ENCODE measurements at regions not wholly inside any gene's neighbourhood (a gene's known extent, or its start where the extent isn't known, plus 50 kb on each side); places are given as distances from the start of the nearest gene placed in this dataset.

DNA sequence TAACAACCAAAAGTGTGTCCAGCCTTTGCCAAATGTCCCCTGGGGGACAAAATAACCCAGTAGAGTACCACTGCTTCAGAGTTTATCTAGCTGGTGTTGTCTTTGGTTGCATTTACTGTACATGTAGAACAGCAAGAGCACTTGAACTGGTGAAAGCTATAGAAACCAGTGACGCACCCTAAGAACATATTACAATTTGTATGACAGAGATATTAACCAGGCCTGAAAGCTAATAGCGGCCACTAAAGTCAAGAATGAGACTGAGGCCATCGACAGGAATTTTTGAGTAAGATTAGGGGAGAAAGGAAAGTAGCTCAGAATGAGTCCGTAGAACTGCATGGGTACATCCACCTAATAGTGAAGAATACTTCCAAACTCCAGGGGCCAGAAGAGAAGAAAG lies 236.2 kb downstream of the MTERF1 start:
- DNase-seq, result no peak

DNA sequence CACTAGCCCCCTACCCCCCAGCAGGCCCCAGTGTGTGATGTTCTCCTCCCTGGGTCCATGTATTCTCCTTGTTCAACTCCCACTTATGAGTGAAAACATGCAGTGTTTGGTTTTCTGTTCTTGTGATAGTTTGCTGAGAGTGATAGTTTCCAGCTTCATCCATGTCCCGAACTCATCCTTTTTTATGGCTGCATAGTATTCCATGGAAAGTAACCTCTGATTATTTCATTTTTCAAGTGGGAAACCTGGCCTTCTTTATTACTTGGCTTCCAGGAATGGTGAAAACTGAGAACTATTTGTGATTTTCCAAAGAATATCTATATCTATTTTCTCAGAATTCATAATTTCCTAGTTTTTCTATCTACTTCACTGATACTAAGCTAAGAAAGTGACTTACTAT lies 235.0 kb downstream of the MTERF1 start:
- DNase-seq, result no peak

DNA sequence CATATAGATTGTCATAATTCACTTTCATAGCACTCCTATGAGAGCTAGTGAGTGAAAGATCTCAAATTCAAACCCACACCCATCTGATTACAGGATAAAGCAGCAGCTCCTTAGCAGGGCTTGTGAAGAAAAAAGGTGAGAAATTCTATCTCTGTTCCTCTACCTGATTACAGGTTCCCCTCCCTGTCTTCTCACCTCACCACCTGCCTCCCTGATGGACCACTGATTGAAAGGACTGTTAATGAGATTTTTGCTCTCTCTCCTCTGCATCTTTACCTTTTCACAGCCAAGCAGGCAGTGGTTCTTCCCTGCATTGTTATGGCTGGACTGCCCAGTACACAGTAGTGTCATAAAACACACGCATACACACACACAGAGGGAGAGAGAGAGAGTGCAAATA lies 228.5 kb downstream of the MTERF1 start:
- no peak for DNase-seq

DNA sequence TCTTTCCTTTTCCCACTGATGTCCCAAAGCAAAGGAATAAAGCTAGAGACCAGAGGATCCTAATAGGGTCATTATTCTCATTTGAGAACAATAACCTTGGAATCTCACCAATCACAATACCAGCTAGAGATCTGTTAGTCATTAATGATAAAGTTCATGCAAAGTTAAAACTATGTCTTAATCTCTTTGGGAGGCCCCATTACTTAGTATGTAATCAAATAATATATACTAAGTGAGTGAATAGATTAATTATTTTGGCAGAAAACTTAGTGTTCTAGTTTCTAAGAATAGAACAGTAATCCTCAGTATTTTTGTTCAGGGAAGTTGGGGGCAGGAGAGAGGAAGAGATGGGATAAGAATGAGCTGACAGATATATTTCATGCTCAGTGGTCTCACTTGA lies 227.2 kb downstream of the MTERF1 start:
- no peak for DNase-seq

DNA sequence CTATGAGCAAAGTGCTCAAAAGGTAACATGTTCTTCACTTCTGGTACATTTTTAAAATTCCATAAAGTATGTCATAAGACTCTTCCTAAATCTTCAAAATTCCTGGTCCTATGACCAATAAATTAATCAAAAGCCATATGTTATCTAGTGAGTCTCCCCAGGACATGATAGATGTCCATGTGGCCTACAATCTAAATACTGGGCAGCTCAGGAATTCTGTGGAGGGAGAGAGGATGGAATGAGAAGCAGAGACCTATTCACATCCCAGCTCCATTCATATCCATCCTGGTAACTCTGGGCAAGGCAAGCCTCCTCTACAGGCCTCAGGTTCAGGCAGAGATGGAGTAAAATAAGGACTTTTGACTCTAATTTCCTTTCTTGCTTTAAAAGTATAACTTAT lies 224.8 kb downstream of the MTERF1 start:
- DNase-seq, result no peak

DNA sequence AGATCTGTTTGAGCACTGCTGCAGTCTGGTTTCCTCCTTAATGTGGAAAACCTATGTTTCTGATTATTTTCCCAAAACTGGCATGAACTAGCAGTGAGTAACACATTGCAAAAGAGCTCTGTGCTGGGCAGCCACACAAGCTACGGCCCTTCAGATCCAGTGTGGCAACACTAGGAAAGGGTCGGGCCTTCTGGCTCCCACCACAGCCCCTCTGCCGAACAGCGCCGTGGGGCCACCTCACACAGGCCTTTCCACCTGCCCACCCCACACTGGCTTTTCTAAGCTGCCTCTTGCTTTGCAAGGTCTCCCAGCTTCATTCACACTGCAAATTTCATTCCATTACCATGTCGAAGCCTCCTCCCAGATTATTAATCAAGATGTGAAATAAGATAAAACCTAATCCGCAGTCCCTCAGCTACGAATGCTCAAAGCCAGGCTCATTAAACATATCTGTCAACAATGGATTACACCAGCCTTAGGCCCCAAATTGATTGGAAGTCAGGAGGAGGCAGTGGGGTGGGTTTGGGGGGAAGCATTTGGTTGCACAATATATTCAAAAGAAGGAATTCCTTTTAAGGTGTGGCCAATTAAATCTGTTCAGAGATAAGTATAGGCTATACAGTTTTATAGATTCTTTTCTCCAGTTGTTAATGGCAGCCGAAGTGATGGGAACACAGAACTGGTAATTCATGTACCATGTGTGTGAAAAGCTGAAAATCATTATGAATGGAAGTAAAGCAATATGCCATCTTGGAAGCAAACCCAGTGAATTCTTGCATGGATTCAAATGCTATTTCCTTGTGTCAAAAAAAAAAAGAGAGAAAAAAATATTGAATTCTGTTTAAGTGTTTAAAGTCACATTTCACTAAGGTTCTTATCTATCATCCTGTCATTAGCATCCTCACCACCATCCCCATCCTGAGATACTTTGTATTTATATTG lies 223.7 kb downstream of the MTERF1 start:
- DNase-seq, result no peak

DNA sequence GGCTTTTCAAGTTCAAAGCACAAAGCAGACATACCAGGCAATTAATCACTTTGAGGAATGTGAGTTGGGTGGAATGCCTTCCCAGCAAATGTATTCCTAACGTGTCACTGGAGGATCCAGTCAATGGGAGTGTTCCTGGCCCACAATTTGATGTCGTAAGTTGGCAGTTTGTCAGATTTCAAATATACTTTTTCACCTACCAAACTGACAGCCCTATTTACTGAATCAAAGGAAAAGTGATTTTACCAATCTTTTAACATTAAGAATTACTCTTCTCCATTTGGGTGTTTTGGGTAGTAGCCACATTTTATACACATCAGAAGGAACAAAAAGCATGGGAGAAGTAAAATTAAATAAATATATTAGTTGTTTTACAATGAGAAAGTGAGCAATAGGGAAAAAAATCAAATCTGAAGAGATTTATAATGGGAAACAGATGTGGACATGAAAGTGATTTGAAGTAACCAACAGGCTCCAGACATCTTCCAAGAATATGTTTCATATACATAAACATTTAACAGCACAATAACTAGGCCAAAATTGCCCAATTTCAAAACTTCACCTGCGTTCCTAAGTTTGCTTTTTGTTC lies 222.9 kb downstream of the MTERF1 start:
- peak in 1 of 2 experiments; percentile 64 for DNase-seq

DNA sequence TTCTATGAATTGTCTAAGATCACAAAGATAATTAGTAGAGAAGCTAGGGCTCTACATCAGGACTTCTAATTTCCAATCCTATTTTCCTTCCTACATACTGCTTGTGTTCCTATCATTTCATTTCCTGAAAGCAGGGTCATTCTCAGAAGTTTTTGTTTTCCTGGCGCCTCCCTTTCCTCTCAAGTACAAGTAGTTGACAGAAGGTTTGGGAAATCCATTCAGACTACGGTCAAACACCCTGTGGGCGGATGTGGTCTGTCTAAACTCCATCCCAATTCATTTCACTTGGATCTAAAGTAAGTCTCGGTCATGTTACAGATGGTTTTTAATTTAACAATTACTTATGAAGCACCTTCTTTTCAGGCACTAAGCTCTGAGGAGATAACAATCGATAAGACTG lies 221.4 kb downstream of the MTERF1 start:
- DNase-seq, result no peak

DNA sequence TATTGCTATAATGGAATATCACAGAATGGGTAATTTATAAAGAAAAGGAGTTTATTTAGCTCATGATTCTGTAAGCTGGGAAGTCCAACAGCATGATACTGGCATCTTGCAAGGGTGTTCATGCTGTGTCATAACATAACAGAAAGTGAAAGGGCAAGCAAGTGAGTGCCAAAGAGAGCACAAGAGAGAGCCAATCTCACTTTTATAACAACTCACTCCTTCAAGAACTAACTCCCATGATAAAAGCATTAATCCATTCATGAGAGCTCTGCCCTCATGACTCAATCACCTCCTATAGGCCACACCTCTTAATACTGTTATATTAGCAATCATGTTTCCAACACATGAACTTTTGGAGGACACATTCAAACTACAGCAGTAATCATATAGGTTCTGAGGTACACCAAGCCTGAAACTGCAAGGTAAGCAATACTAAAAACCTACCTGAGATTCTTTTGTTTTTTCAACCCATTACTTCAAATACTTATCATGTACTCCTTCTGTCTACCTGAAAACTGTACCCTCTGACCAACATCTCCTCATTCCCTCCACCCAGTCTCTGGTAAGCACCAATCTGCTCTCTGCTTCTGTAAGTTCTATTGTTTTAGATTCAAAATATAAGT lies 219.7 kb downstream of the MTERF1 start:
- DNase-seq, result no peak

DNA sequence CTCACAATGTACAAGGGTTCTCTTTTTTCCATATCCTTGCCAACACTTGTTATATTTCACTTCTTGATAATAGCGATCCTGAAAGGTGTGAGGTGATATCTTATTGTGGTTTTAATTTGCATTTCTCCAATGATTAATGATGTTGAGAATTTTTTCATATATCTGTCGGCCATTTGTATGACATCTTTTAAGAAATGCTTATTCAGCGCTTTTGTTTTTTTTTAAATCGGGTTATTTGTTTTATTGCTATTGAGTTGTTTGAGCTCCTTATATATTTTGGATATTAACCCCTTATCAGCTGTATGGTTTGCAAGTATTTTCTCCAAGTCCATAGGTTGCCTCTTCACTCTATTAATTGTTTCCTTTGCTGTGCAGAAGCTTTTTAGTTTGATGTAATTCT lies 218.8 kb downstream of the MTERF1 start:
- no peak for DNase-seq

DNA sequence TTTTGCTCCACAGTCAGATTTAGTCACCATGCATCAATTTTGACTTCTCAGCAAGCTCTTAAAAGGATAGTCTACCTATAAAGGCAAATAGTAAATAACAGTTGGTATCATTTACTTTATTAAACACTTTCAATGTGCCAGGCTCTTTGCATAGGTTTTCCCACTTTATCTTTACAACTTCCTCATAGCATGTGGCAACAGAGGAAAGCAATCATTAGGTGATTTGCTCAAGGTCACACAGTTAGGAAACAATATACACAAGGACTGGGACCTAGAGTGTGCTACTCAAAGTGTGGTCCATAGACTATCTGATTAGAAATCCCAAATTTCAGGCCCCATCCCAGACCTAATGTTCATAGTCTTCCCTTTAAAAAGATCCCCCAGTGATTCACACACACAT lies 212.3 kb downstream of the MTERF1 start:
- DNase-seq, result no peak

DNA sequence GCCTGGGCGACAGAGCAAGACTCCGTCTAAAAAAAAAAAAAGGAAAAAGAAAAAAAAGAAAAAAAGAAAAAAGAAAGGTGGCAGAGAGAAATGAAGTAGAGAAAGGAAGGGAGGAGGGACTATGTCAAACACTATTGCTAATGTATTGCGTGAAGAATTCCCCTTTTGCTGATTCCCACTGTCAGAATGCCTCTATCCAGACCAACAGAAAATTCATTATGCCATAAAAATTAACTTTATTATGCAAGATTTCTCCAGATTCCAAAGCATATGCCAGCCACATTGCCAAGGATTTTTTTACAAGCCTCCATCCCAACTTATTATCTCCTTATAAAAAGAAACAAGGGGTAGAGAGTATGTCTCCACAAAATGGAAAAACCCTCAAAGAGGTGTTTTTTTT lies 209.3 kb downstream of the MTERF1 start:
- DNase-seq, result no peak

DNA sequence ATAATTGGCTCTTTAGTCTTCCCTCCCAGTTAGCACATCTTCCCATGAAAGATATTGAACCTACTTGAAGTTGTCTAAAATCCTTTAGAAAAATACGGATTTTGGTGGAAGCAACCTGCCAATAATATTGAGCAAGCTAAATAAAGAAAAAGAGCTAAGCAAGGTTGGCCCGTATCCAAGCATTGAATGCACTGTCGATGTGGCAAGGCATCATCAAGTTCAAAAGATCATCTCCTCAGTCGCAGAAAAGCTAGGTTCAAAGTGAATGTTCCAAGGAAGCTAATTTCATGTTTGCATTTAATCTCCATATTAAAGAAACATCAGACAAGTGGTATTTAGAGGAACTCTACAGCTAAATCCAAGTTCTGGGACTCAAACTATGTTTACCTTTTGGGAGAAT lies 206.0 kb downstream of the MTERF1 start:
- no peak for DNase-seq

DNA sequence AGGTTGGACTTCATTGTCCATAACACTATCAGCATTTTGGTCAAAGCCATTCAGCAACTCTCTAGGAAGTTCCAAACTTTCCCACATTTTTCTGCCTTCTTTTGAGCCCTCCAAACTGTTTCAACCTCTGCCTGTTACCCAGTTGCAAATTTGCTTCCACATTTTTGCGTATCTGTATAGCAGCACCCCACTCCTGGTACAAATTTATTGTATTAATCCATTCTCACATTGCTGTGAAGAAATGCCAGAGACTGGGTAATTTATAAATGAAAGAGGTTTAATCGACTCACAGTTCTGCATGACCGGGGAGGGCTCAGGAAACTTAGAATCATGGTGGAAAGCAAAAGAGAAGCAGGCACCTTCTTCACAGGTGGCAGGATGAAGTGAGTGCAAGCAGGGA lies 198.8 kb downstream of the MTERF1 start:
- DNase-seq, result no peak

DNA sequence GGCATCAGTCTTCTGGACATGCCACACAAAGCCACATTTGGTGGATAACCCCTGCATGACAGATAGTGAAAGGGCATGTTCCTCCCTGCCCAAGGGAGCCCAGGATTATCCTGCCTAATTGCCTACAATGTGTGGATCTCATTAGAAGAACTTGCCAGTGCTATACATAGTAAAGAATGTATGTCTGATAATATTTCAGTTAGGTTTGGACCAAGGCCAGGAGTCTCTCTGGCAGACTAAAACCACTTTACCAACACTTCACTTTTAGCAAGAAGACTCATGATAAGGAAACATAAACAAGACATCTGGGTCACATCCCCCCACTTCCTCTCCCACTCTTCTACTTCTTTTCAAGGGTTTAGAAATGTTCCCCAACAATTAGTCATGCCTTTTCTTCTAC lies 196.7 kb downstream of the MTERF1 start:
- DNase-seq, result peak in 1 of 2 experiments; percentile 42

DNA sequence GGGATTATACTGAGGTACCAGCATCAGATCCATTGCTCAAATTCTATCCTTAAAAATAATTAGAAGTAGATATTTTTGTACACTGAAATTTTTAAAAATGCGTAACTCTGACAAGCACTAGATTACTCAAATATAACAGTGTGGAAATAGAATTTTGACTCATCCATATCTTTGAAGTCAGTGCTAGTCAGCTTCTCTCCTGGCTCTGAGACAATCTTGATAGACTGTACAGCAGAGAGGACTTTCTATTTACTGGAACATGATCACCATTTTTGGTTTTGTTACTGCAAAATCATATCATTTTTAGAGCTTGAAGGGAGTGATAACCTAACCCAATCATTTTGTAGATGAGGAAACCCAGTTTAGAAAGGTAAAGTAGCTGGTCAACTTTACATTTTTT lies 195.0 kb downstream of the MTERF1 start:
- no peak for DNase-seq

DNA sequence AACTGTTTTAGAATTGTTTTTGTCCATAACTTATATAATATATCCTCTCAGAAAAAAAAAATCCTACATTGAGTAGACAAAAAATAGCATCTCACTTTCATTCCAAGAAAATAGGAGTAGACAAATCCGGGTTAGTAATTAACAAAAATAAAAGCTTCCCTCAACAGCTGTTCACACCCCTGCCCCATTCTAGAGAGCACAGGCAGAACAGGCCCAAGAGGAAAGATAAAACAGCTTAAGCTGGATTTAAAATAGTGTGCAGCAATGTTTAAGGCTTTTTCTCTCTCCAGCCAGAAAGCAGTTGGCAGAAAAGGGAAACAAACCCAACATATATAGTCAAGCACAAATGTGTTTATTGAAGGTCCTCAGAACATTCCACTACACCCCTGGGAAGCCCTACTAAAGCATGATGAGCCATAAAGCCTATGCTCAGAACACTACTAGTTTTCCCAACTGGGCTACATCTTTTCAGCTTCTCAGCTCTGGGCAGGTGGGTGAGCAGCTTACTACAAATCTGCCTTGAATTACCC lies 189.9 kb downstream of the MTERF1 start:
- no peak for DNase-seq

DNA sequence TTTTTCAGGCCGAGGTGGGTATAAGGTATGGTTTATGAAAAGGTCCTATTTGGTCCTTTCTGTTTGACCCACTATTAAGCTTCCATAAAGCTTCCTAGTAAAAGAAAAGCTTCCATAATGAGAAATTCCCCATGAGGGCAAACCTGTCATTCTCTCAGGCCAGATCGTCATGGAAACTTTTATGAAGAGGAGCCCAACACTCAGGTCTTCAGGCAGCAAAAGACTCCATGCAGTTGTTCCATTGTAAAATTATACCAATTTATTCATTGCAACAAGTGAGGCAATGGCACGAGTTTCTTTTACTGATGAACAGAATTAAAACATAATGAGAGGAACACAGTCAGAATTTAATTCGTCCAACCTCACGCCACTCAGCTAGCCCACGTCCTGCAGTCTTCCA lies 188.6 kb downstream of the MTERF1 start:
- DNase-seq, result no peak

DNA sequence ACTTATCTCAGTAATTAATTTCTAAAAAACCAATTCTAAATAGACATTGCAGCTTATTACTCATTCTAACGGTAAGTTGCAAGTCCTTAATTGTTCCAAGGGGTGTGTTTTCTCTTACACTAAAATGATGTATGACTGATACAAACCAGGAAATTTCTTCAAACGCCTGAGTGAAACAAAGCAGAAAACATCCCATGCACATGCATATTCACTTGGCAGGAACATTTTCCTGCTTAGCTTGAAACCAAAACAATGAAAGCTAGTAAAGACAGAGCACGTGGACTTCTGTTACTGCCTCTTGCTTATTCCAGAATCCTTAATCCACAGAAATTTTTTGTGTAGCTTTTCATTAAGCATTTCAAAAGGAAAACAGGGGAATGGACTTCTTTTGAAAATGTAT lies 187.7 kb downstream of the MTERF1 start:
- peak in 1 of 2 experiments; percentile 1 for DNase-seq

DNA sequence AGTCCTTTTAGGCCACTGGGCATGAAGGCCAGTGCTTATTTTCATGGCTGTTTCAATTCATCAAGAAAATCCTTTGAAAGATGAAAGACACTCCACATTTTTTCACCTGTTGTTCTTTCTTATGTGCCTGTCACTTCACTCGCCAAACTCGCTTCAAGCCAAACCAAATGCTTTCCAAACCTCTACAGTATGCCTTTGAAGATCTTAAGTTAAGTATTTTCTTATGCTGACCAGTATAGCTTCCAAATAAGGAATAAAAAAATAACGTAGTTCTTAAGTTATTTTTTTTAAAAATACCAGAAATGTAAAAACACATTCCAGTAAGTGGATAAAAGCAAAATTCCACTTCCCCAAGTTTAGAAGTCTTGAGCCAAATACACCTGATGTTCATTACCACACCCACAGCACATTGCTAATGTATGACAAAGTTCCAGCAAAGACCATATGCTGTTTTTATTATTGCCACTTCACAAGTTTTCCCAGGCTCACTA lies 186.1 kb downstream of the MTERF1 start:
- DNase-seq, result peak in 1 of 2 experiments; percentile 52

DNA sequence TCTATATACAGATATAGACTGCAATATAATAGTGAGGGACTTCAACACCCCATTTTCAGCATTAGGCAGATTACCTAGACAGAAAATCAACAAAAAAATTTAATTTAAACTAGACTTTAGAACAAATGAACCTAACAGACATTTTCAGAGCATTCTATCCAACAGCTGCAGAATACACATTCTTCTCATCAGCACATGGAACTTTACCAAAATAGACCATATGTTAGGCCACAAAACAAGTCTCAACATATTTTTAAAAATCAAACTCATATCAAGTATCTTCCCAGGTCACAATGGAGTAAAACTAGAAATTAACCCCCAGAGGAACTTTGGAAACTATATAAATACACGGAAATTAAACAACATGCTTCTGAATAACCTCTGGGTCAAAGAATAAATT lies 169.6 kb downstream of the MTERF1 start:
- DNase-seq, result peak in 1 of 2 experiments; percentile 18

DNA sequence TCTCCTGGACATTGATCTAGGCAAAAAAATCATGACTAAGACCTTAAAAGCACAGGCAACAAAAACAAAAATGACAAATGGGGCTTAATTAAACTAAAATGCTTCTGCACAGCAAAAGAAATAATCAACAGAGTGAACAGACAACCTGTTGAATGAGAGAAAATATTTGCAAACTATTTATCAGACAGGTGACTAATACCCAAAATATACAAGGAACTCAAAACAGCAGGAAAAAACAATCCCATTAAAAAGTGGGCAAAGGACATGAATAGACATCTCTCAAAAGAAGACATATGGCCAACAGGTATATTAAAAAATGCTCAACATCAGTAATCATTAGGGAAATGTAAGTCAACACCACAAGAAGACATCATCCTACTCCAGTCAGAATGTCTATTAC lies 166.8 kb downstream of the MTERF1 start:
- DNase-seq, result no peak

DNA sequence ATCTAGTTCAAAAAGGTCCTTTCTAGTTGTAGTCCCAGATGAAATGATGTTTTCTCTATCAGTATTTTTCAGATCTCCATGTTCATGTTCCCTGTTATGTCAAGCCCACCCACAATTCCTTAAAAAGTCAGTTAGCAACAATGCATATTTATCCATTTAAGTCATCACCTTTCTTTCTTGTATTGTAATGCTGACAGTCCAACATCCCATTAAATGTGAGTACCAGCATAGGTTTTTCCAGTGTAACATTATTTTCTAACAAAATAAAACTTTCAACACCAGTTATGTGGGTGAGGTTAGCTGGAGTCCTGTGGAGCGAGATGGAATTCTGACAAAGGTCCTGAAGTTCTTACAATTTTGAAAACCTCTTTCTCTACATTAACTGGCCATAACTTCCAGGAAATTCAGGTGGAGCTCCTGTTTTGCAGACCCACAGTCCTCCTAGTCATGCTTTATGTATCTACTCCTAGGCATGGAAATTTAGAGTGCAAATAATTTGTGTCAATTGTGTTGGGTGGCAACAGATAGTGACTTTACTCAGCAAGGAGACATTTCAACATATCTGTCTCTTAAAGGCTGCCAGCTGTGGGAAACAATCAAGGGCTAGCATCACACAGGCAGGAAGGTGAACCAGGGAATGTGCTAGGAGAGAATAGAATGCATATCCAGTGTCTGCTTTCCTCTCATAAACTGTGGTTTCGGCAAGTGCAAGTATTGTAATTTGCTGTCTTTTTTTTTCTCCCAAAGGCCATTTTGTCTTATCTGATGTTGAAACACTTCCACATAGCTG lies 162.6 kb downstream of the MTERF1 start:
- DNase-seq, result no peak
